CD14-positive monocyte (primary cell): ENCODE measurements at regions not wholly inside any gene's neighbourhood (a gene's known extent, or its start where the extent isn't known, plus 50 kb on each side); places are given as distances from the start of the nearest gene placed in this dataset.

Experiments used
- DNase-seq, 3 donors: peaks; one replicate each; pipeline ENCODE4 v3.0.0-alpha.2; 2011 to 2022
- H2AFZ ChIP-seq: 2 replicates; pipeline ENCODE4 v1.6.0; 2012; ENCODE audit warnings: mild to moderate bottlenecking, low read depth, low read length, inconsistent platforms; ENCODE audit not compliant: insufficient read depth, poor library complexity, severe bottlenecking
- H3K27ac ChIP-seq, 2 donors: 1 replicate in 1 of 2; 2 replicates in 1 of 2; pipeline ENCODE4 v1.5.1; 2012 to 2013; ENCODE audit warnings: low read length in 2 of 2, control low read depth in 1 of 2, inconsistent platforms in 1 of 2, low read depth in 1 of 2, mild to moderate bottlenecking in 1 of 2
- H3K27me3 ChIP-seq, 2 donors: one replicate each; pipeline versions ENCODE4 v1.6.0 to v1.6.1; 2011 to 2013; ENCODE audit warnings: low read length in 2 of 2; ENCODE audit not compliant: control insufficient read depth in 2 of 2, insufficient read depth in 2 of 2
- H3K36me3 ChIP-seq, 2 donors: replicated peaks in 1 of 2; 1 replicate in 1 of 2; 2 replicates in 1 of 2; pipeline versions ENCODE4 v1.5.1 to v1.6.1; 2012 to 2013; ENCODE audit warnings: low read length in 2 of 2, control low read depth in 1 of 2, inconsistent platforms in 1 of 2, mild to moderate bottlenecking in 1 of 2; ENCODE audit not compliant: insufficient read depth in 2 of 2, control insufficient read depth in 1 of 2
- H3K4me1 ChIP-seq, 2 donors: 1 replicate in 1 of 2; 2 replicates in 1 of 2; pipeline versions ENCODE4 v1.5.1 to v1.6.1; 2012 to 2013; ENCODE audit warnings: low read length in 2 of 2, control low read depth in 1 of 2, inconsistent platforms in 1 of 2, mild to moderate bottlenecking in 1 of 2, moderate library complexity in 1 of 2; ENCODE audit not compliant: insufficient read depth in 2 of 2, control insufficient read depth in 1 of 2
- H3K4me2 ChIP-seq: replicated peaks from 2 replicates; pipeline ENCODE3; 2012; ENCODE audit warnings: low read length, moderate library complexity, mild to moderate bottlenecking; ENCODE audit not compliant: poor library complexity, severe bottlenecking; ENCODE audit errors: extremely low read depth
- H3K4me3 ChIP-seq, 3 experiments: fragments of 200-600 bp in 1 of 3; sonication (generic) in 1 of 3; replicated peaks in 1 of 3; 1 replicate in 2 of 3; 2 replicates in 1 of 3; pipeline ENCODE4 v1.5.1; 2011 to 2013; ENCODE audit warnings: low read length in 3 of 3, mild to moderate bottlenecking in 3 of 3, control low read depth in 2 of 3, low read depth in 2 of 3, inconsistent platforms in 1 of 3, moderate library complexity in 1 of 3
- H3K79me2 ChIP-seq: 2 replicates; pipeline ENCODE4 v1.6.0; 2012; ENCODE audit warnings: mild to moderate bottlenecking, control low read depth, inconsistent platforms, low read length, moderate library complexity; ENCODE audit not compliant: insufficient read depth
- H3K9ac ChIP-seq: 2 replicates; pipeline ENCODE4 v1.6.0; 2017; ENCODE audit warnings: low read length, mild to moderate bottlenecking; ENCODE audit not compliant: insufficient read depth, poor library complexity, severe bottlenecking
- H3K9me3 ChIP-seq, 2 donors: replicated peaks in 1 of 2; 1 replicate in 1 of 2; 2 replicates in 1 of 2; pipeline versions ENCODE4 v1.5.1 to v1.6.1; 2012 to 2013; ENCODE audit warnings: low read length in 2 of 2, control low read depth in 1 of 2; ENCODE audit not compliant: control insufficient read depth in 1 of 2, insufficient read depth in 1 of 2
- H4K20me1 ChIP-seq: 2 replicates; pipeline ENCODE4 v1.6.0; 2012; ENCODE audit warnings: mild to moderate bottlenecking, low read length, control low read depth, moderate library complexity; ENCODE audit not compliant: insufficient read depth
- H3K27ac Mint-ChIP-seq, 7 donors: one replicate each; pipeline ENCODE4 v1.8.0; 2020; ENCODE audit warnings: mild to moderate bottlenecking in 7 of 7, mixed read lengths in 7 of 7, moderate library complexity in 6 of 7, inconsistent platforms in 2 of 7
- H3K27me3 Mint-ChIP-seq, 3 donors: one replicate each; pipeline ENCODE4 v1.8.0; 2021 to 2022; ENCODE audit warnings: low read depth in 3 of 3, mild to moderate bottlenecking in 3 of 3, mixed read lengths in 3 of 3, moderate library complexity in 3 of 3, inconsistent platforms in 1 of 3
- H3K36me3 Mint-ChIP-seq, 2 donors: one replicate each; pipeline ENCODE4 v1.8.0; 2020; ENCODE audit warnings: mixed read lengths in 2 of 2, inconsistent platforms in 1 of 2, mild to moderate bottlenecking in 1 of 2
- H3K4me1 Mint-ChIP-seq: one replicate; pipeline ENCODE4 v1.8.0; 2020; ENCODE audit warnings: mild to moderate bottlenecking, mixed read lengths
- H3K4me3 Mint-ChIP-seq, 2 donors: one replicate each; pipeline ENCODE4 v1.8.0; 2020; ENCODE audit warnings: mild to moderate bottlenecking in 2 of 2, mixed read lengths in 2 of 2, moderate library complexity in 1 of 2
- H3K9me3 Mint-ChIP-seq, 7 donors: one replicate each; pipeline ENCODE4 v1.8.0; 2020 to 2022; ENCODE audit warnings: mixed read lengths in 7 of 7, mild to moderate bottlenecking in 6 of 7, moderate library complexity in 6 of 7, inconsistent platforms in 2 of 7
- WGBS: methylation state at CpG from one replicate; pipeline ENCODE4 v1.1.5; 2013; ENCODE audit warnings: missing lambda C conversion rate; ENCODE audit not compliant: insufficient coverage; 5-methylcytosine and 5-hydroxymethylcytosine counted together
- intact Hi-C, 2 donors: fragments of 100-400 bp; cut with micrococcal nuclease; formaldehyde crosslinking; loops; one replicate each; pipeline versions ENCODE4 v1.15.0 to v1.15.1; 2023
- TF ChIP-seq, protein P1 (sequence below): fragments of 200-600 bp; IDR thresholded peaks from one replicate; pipeline ENCODE4 v1.8.0; 2022; ENCODE audit warnings: antibody characterized with exemption, mild to moderate bottlenecking

DNA sequence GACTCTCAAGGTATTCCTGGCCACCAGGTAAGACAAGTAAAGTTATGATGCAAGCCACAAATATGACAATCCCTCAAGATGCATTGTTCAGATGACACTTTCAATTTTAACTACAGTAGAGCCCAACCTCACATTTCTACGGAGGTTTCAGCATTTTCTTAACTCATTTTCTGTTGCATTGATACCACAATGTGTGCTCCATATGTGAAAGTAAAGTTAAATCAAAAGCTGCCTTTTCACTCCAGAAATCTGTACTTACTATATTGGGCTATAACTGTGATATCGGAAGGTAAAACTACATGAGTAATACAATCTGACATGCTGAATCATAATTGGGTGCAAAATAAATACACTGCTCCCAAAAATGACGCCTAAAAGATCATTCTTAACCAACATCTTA is 333.6 kb upstream of the MEF2C start:
- Histone ChIP-seq H3K4me3 (no peak overlapping the region), H3K27ac (no peak overlapping the region), H4K20me1 (no peaks in the 10 kb centered on the region), H3K4me1 (no peaks in the 10 kb centered on the region), H3K79me2 (no peaks in the 10 kb centered on the region), H3K27me3 (no peaks in the 10 kb centered on the region), H3K36me3 (no peaks in the 10 kb centered on the region), H2AFZ (no peak overlapping the region), H3K9me3 (peaks cover 4 to 8% of the 10 kb centered on the region in 2 donors), H3K4me2 (no peak overlapping the region), H3K9ac (no peak overlapping the region)
- no peak for DNase-seq
- H3K36me3 Mint-ChIP-seq: no peaks in the 10 kb centered on the region
- no CpG with 5 or more reads among the region's 3 CpGs for WGBS
- TF ChIP-seq, protein P1, sequence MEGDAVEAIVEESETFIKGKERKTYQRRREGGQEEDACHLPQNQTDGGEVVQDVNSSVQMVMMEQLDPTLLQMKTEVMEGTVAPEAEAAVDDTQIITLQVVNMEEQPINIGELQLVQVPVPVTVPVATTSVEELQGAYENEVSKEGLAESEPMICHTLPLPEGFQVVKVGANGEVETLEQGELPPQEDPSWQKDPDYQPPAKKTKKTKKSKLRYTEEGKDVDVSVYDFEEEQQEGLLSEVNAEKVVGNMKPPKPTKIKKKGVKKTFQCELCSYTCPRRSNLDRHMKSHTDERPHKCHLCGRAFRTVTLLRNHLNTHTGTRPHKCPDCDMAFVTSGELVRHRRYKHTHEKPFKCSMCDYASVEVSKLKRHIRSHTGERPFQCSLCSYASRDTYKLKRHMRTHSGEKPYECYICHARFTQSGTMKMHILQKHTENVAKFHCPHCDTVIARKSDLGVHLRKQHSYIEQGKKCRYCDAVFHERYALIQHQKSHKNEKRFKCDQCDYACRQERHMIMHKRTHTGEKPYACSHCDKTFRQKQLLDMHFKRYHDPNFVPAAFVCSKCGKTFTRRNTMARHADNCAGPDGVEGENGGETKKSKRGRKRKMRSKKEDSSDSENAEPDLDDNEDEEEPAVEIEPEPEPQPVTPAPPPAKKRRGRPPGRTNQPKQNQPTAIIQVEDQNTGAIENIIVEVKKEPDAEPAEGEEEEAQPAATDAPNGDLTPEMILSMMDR: no peak
- H3K27ac Mint-ChIP-seq: no peak overlapping the region
- peaks cover 1 to 11% (median 6%) of the 10 kb centered on the region in 7 donors for H3K9me3 Mint-ChIP-seq
- no peak overlapping the region for H3K4me3 Mint-ChIP-seq
- intact Hi-C loops: no loop called here
- no peaks in the 10 kb centered on the region for H3K4me1 Mint-ChIP-seq
- no peaks in the 10 kb centered on the region for H3K27me3 Mint-ChIP-seq

DNA sequence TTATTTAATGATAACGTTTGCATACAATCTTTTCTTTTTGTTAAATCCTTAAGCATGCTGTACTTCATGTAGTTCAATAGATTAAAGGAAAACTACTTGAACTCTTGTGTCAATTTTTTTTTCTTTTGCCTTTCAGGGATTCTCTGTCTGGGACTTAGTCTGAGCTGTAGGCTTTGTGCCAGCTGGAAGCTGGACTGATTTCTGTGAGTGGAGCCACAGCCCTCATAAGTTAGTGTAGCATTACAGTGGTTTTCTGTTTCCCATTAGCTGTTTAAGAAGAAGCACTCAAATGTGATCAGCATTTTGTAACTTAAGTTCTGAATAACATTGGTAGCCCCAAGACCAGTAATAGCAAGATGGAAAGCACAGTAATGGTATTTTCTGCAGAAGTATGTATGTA is 330.6 kb upstream of the MEF2C start:
- no peaks in the 10 kb centered on the region for H3K9me3 ChIP-seq
- H3K79me2 ChIP-seq: no peaks in the 10 kb centered on the region
- intact Hi-C loops: no loop called here
- Mint-ChIP-seq H3K27ac (no peak overlapping the region), H3K4me3 (no peak overlapping the region), H3K27me3 (no peaks in the 10 kb centered on the region), H3K36me3 (no peaks in the 10 kb centered on the region), H3K9me3 (peaks cover 0 to 8% (median 2%) of the 10 kb centered on the region in 7 donors), H3K4me1 (no peaks in the 10 kb centered on the region)
- no peaks in the 10 kb centered on the region for H3K27me3 ChIP-seq
- H3K4me3 ChIP-seq: no peak overlapping the region
- WGBS: no CpG with 5 or more reads among the region's 1 CpG
- no peaks in the 10 kb centered on the region for H4K20me1 ChIP-seq
- no peak overlapping the region for H3K9ac ChIP-seq
- no peaks in the 10 kb centered on the region for H3K36me3 ChIP-seq
- no peaks in the 10 kb centered on the region for H3K4me1 ChIP-seq
- no peak overlapping the region for H3K4me2 ChIP-seq
- H2AFZ ChIP-seq: no peak overlapping the region
- H3K27ac ChIP-seq: no peak overlapping the region
- TF ChIP-seq, protein P1: no peak
- DNase-seq: no peak
